ENCODE measurements at regions not wholly inside any gene's neighbourhood (a gene's known extent, or its start where the extent isn't known, plus 50 kb on each side); places are given as distances from the start of the nearest gene placed in this dataset.

DNA sequence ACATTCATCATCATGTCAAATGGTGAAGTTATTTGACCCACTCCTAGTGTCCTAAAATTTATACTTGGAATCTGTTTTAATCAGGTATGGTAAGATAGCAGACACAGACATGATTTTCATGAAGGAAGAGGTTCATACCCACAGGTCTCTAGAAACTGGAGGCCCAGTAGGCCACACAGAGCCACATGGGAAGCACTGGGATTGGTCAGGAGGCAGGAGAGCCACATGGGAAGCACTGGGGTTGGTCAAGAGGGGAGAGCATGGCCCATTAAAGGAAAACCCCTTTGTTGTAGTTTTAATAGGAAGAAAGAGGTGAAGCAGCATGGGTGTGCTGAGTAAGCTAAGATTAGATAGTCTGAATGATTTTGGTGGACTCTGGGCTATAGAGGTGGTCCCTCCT lies 356.9 kb downstream of the MFSD1 start:
- TF ChIP-seq POLR2A (IDR thresholded peaks at IDR 0.05), result no peak
- TF ChIP-seq, protein P1, sequence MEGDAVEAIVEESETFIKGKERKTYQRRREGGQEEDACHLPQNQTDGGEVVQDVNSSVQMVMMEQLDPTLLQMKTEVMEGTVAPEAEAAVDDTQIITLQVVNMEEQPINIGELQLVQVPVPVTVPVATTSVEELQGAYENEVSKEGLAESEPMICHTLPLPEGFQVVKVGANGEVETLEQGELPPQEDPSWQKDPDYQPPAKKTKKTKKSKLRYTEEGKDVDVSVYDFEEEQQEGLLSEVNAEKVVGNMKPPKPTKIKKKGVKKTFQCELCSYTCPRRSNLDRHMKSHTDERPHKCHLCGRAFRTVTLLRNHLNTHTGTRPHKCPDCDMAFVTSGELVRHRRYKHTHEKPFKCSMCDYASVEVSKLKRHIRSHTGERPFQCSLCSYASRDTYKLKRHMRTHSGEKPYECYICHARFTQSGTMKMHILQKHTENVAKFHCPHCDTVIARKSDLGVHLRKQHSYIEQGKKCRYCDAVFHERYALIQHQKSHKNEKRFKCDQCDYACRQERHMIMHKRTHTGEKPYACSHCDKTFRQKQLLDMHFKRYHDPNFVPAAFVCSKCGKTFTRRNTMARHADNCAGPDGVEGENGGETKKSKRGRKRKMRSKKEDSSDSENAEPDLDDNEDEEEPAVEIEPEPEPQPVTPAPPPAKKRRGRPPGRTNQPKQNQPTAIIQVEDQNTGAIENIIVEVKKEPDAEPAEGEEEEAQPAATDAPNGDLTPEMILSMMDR (IDR thresholded peaks at IDR 0.05), result no peak
